Lower lobe of right lung (tissue), 2 donors: ENCODE measurements at regions not wholly inside any gene's neighbourhood (a gene's known extent, or its start where the extent isn't known, plus 50 kb on each side); places are given as distances from the start of the nearest gene placed in this dataset.

Source experiments
- ATAC-seq, 2 donors: fragments of 200-7000 bp; cut with Tn5 transposase; one replicate each; pipeline ENCODE4 v1.9.1; 2020 to 2022; ENCODE audit warnings: mild to moderate bottlenecking in 2 of 2, moderate library complexity in 2 of 2
- DNase-seq: peaks from one replicate; pipeline ENCODE4 v3.0.0-alpha.2; 2020
- H3K27ac ChIP-seq: fragments of 200-600 bp; one replicate; pipeline ENCODE4 v1.8.0; 2022
- H3K27me3 ChIP-seq: fragments of 200-600 bp; one replicate; pipeline ENCODE4 v1.8.0; 2022; ENCODE audit warnings: low read depth
- H3K36me3 ChIP-seq: fragments of 200-600 bp; one replicate; pipeline ENCODE4 v1.8.0; 2022; ENCODE audit warnings: mild to moderate bottlenecking
- H3K4me1 ChIP-seq: fragments of 200-600 bp; one replicate; pipeline ENCODE4 v1.8.0; 2022
- H3K4me3 ChIP-seq: fragments of 200-600 bp; one replicate; pipeline ENCODE4 v1.8.0; 2022; ENCODE audit warnings: mild to moderate bottlenecking
- H3K9me3 ChIP-seq: fragments of 200-600 bp; one replicate; pipeline ENCODE4 v1.8.0; 2022
- intact Hi-C: fragments of 100-400 bp; cut with DNase I; formaldehyde crosslinking; loops from one replicate; pipeline ENCODE4 v1.11.0; 2022
- TF ChIP-seq, protein P1 (sequence below): fragments of 200-600 bp; IDR thresholded peaks from one replicate; pipeline ENCODE4 v1.8.0; 2022; ENCODE audit warnings: antibody characterized with exemption, mild to moderate bottlenecking
- donor health status: DM: no; HTN: yes; CAD: no; lungs with severe emphysema.

DNA sequence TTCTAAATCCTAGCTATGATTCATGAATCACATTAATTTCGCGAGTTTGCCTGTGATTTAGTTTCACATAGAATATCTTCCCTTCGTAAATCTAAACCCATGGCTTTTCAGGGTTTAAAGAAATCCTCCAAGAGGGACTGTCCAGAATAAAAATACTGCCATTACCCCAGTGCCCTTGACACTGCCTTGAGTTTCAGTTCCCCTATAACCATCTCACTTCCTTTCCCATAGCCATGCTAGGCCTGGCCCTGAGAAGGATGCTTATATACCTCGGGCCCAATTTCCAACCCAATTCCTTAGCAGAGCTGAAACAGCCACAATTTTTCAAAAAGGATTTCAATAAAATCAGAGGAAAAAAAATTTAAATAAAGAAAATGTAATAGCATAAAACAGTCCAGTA, 697.3 kb downstream of the FRK start:
- no peak overlapping the region for H3K4me3 ChIP-seq
- ATAC-seq (no peak), DNase-seq (no peak)
- no peaks in the 10 kb centered on the region for H3K9me3 ChIP-seq
- no peaks in the 10 kb centered on the region for H3K36me3 ChIP-seq
- no peaks in the 10 kb centered on the region for H3K4me1 ChIP-seq
- H3K27ac ChIP-seq: no peak overlapping the region
- TF ChIP-seq, protein P1, sequence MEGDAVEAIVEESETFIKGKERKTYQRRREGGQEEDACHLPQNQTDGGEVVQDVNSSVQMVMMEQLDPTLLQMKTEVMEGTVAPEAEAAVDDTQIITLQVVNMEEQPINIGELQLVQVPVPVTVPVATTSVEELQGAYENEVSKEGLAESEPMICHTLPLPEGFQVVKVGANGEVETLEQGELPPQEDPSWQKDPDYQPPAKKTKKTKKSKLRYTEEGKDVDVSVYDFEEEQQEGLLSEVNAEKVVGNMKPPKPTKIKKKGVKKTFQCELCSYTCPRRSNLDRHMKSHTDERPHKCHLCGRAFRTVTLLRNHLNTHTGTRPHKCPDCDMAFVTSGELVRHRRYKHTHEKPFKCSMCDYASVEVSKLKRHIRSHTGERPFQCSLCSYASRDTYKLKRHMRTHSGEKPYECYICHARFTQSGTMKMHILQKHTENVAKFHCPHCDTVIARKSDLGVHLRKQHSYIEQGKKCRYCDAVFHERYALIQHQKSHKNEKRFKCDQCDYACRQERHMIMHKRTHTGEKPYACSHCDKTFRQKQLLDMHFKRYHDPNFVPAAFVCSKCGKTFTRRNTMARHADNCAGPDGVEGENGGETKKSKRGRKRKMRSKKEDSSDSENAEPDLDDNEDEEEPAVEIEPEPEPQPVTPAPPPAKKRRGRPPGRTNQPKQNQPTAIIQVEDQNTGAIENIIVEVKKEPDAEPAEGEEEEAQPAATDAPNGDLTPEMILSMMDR: no peak
- intact Hi-C loops: no loop called here
- H3K27me3 ChIP-seq: no peaks in the 10 kb centered on the region

DNA sequence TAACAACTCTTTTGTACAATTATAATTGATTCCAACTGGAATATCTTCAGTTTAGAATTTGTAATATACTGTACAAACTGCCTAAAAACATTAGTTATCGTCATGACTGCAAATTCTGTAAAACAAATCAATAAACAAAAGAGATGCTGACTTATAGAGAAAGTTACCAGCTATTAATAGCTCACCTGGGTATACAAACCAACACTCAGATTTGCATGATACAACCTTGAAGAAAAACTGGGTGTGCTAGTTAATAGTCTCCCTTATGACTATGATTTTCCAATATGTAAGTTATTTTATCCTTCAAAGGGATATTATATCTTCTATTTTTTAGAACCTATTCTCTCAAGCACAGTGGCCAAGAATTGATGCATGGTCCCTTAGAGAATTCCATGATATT, 698.5 kb downstream of the FRK start:
- ATAC-seq: no peak
- Histone ChIP-seq H3K4me3 (no peak overlapping the region), H3K36me3 (no peaks in the 10 kb centered on the region), H3K27me3 (no peaks in the 10 kb centered on the region), H3K9me3 (no peaks in the 10 kb centered on the region), H3K27ac (no peak overlapping the region), H3K4me1 (no peaks in the 10 kb centered on the region)
- DNase-seq: no peak
- TF ChIP-seq, protein P1: no peak
- intact Hi-C loops: no loop called here

GRCh38 chr6:115360602-115361325, 699.9 kb downstream of the FRK start:
- no peaks in the 10 kb centered on the region for H3K4me1 ChIP-seq
- H3K27ac ChIP-seq: no peak overlapping the region
- DNase-seq: no peak
- no peaks in the 10 kb centered on the region for H3K27me3 ChIP-seq
- no peaks in the 10 kb centered on the region for H3K9me3 ChIP-seq
- no peaks in the 10 kb centered on the region for H3K36me3 ChIP-seq
- TF ChIP-seq, protein P1: no peak
- no peak for ATAC-seq
- intact Hi-C loops: no loop called here
- no peak overlapping the region for H3K4me3 ChIP-seq

- Histone ChIP-seq H3K27ac (no peak overlapping the region), H3K36me3 (no peaks in the 10 kb centered on the region), H3K4me3 (no peak overlapping the region), H3K4me1 (no peaks in the 10 kb centered on the region), H3K27me3 (no peaks in the 10 kb centered on the region), H3K9me3 (no peaks in the 10 kb centered on the region)
- ATAC-seq (no peak), DNase-seq (no peak)
- TF ChIP-seq, protein P1: no peak
- intact Hi-C loops: no loop called here
These were observed 702.1 kb downstream of the FRK start for GRCh38 chr6:115358616-115359015.

GRCh38 chr6:115356371-115356770, 704.3 kb downstream of the FRK start:
- no peaks in the 10 kb centered on the region for H3K36me3 ChIP-seq
- TF ChIP-seq, protein P1: no peak
- H3K4me1 ChIP-seq: no peaks in the 10 kb centered on the region
- ATAC-seq (no peak), DNase-seq (no peak)
- H3K9me3 ChIP-seq: no peaks in the 10 kb centered on the region
- no peak overlapping the region for H3K4me3 ChIP-seq
- no peaks in the 10 kb centered on the region for H3K27me3 ChIP-seq
- intact Hi-C loops: no loop called here
- no peak overlapping the region for H3K27ac ChIP-seq
